ENCODE measurements at regions not wholly inside any gene's neighbourhood (a gene's known extent, or its start where the extent isn't known, plus 50 kb on each side); places are given as distances from the start of the nearest gene placed in this dataset.

GRCh38 chr5:18000744-18001143 lies 366.5 kb downstream of the TAF11L14 start:
- TF ChIP-seq, protein P1, sequence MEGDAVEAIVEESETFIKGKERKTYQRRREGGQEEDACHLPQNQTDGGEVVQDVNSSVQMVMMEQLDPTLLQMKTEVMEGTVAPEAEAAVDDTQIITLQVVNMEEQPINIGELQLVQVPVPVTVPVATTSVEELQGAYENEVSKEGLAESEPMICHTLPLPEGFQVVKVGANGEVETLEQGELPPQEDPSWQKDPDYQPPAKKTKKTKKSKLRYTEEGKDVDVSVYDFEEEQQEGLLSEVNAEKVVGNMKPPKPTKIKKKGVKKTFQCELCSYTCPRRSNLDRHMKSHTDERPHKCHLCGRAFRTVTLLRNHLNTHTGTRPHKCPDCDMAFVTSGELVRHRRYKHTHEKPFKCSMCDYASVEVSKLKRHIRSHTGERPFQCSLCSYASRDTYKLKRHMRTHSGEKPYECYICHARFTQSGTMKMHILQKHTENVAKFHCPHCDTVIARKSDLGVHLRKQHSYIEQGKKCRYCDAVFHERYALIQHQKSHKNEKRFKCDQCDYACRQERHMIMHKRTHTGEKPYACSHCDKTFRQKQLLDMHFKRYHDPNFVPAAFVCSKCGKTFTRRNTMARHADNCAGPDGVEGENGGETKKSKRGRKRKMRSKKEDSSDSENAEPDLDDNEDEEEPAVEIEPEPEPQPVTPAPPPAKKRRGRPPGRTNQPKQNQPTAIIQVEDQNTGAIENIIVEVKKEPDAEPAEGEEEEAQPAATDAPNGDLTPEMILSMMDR (IDR thresholded peaks at IDR 0.05; ENCODE audit: poor library complexity) = no peak
- no peak for TF ChIP-seq EZH2phosphoT487 (IDR thresholded peaks at IDR 0.05; ENCODE audit: low read depth, severe bottlenecking, unreplicated experiment)
- no peak for TF ChIP-seq EZH2 (IDR thresholded peaks at IDR 0.05; ENCODE audit: borderline replicate concordance)
